ENCODE measurements at regions not wholly inside any gene's neighbourhood (a gene's known extent, or its start where the extent isn't known, plus 50 kb on each side); places are given as distances from the start of the nearest gene placed in this dataset.

- DNase-seq, result no peak
Observed at GRCh38 chr7:35331730-35332678, 78.1 kb upstream of the TBX20 start.

DNA sequence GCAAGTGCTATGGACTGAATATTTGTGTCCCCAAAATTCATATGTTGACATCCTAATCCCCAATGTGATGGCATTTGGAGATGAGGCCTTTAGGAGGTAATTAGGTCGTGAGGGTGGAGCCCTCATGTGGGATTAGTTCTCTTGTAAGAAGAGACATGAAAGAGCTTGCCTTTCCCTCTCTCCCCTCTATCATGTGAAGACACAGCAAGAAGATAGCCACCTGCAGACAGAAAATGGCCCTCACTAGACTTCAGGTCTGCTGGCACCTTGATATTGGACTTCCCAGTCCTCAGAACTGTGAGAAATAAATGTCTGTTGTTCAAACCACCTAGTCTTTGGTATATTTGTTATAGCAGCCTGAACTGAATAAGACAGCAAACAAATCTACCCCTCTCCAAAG, 75.1 kb upstream of the TBX20 start:
- DNase-seq, result no peak

DNA sequence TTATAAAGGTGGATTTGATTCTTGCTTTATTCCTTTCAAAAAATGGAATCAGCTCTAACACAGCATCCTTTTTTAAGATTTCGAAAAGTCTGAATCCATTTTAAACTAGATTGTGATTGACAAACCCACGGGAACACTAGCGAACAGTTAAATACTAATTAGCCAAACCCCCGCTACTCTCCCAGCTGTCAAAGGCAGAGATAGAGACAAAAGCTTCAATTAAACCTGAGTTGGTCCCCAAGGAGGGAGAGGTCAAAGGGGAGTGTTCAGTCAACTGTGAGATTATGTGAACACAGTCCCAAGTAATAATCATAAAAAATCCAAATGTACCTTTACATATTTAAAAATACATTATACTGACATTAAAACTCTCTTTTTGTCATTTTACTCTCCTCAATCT, 65.7 kb upstream of the TBX20 start:
- DNase-seq, result no peak

GRCh38 chr7:35316549-35316948, 62.6 kb upstream of the TBX20 start:
- DNase-seq, result no peak

GRCh38 chr7:35315517-35315916, 61.6 kb upstream of the TBX20 start:
- DNase-seq, result no peak

- DNase-seq, result no peak
Observed at GRCh38 chr7:35314354-35314753, 60.5 kb upstream of the TBX20 start.

GRCh38 chr7:35313575-35313974, 59.7 kb upstream of the TBX20 start:
- no peak for DNase-seq
